ENCODE measurements at regions not wholly inside any gene's neighbourhood (a gene's known extent, or its start where the extent isn't known, plus 50 kb on each side); places are given as distances from the start of the nearest gene placed in this dataset.

DNA sequence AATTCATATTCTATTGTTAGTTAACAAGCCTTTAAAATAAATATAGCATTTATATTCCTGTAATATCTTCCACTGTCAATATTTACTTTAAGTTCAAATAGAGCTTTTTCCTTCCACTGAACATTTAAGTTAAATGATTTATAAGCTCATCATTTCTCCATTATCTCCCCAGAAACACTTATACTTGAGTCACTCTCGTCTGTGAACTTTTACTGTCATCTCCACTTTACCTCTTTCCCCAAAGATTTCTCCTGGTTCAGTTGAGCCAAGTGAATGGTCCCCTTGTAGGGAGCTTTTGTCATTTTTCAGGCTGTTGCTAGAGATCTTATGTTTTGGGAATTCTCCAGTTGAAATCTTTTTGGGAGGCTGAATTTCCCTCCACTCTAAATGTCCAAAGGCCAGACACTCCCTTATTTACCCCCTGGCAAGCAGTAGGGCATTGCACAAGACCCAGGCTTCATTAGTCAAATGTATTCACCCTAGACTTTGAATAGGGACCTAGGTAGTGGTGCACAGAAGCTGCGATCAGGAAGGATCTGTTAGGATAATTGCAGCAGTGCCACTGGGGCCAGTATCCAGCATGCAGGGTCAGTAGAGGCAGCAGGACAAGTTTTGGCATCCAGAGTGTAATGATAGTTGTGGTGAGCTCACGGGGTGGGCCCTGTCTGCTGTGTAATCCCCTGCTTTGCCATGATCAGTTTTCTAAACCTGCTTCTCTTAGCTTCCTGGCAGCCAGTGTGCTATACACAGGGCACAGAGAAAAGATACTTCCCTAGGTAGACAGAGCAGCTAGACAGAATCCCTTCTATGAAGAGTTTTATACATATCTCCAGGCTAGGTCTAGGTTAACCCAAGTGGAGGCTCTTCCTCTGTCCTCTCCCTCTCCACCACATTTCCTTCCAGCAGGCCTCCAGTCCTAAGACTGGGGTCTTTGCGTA lies 356.5 kb upstream of the SLCO3A1 start:
- TF ChIP-seq, protein P1, sequence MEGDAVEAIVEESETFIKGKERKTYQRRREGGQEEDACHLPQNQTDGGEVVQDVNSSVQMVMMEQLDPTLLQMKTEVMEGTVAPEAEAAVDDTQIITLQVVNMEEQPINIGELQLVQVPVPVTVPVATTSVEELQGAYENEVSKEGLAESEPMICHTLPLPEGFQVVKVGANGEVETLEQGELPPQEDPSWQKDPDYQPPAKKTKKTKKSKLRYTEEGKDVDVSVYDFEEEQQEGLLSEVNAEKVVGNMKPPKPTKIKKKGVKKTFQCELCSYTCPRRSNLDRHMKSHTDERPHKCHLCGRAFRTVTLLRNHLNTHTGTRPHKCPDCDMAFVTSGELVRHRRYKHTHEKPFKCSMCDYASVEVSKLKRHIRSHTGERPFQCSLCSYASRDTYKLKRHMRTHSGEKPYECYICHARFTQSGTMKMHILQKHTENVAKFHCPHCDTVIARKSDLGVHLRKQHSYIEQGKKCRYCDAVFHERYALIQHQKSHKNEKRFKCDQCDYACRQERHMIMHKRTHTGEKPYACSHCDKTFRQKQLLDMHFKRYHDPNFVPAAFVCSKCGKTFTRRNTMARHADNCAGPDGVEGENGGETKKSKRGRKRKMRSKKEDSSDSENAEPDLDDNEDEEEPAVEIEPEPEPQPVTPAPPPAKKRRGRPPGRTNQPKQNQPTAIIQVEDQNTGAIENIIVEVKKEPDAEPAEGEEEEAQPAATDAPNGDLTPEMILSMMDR (IDR thresholded peaks at IDR 0.05; ENCODE audit: low read length): no peak
- TF ChIP-seq EZH2 (IDR thresholded peaks at IDR 0.05; ENCODE audit: borderline replicate concordance, low read length): no peak
